ENCODE measurements at regions not wholly inside any gene's neighbourhood (a gene's known extent, or its start where the extent isn't known, plus 50 kb on each side); places are given as distances from the start of the nearest gene placed in this dataset.

- TF ChIP-seq, protein P1, sequence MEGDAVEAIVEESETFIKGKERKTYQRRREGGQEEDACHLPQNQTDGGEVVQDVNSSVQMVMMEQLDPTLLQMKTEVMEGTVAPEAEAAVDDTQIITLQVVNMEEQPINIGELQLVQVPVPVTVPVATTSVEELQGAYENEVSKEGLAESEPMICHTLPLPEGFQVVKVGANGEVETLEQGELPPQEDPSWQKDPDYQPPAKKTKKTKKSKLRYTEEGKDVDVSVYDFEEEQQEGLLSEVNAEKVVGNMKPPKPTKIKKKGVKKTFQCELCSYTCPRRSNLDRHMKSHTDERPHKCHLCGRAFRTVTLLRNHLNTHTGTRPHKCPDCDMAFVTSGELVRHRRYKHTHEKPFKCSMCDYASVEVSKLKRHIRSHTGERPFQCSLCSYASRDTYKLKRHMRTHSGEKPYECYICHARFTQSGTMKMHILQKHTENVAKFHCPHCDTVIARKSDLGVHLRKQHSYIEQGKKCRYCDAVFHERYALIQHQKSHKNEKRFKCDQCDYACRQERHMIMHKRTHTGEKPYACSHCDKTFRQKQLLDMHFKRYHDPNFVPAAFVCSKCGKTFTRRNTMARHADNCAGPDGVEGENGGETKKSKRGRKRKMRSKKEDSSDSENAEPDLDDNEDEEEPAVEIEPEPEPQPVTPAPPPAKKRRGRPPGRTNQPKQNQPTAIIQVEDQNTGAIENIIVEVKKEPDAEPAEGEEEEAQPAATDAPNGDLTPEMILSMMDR (IDR thresholded peaks at IDR 0.05): no peak
- no peak for TF ChIP-seq POLR2A (IDR thresholded peaks at IDR 0.05)
Measured at GRCh38 chrX:33908074-33908473, 224.0 kb downstream of the FAM47A start.

All from Peyer's patch (tissue), 4 donors.